ENCODE measurements at regions not wholly inside any gene's neighbourhood (a gene's known extent, or its start where the extent isn't known, plus 50 kb on each side); places are given as distances from the start of the nearest gene placed in this dataset.
"Not testable (repeated sequence)": the region's sequence is repeated elsewhere in the genome, so short reads cannot be mapped to it uniquely, and the experiment has no call there.

DNA sequence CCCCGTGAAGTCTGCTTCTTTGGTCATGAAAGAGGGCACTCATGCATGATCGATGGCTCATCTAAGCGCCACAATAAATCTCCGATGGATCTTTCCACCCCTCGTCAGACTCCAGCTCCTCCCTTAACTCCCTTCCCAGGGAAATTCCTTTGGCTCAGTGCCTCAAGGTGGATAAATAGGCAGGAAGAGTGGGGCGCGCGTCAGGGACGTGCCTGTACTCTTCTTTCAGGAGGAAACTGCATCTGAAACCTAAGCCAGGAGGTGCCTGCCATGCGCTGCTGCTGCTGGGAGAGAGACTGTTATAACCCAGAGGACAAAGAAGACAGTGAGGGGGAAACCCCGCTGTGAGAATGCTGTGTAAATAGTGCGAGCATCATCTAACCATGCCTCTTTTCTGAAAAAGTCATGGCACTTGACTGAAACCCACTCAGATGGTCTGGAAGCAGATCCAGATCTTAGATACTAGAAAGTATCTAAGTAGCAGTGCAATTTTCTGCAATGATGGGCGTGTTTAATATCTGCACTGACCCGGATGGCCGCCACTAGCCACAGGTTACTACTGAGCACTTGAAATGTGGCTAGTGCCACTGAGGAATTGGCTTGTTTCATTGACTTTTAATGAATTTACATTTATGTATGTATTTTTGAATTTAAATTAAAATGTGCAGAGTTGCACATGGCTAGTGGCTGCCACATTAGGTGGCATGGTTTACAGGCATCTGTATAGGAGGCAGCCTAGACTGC is 120.3 kb upstream of the BASP1 start:
- TF ChIP-seq, protein P1, sequence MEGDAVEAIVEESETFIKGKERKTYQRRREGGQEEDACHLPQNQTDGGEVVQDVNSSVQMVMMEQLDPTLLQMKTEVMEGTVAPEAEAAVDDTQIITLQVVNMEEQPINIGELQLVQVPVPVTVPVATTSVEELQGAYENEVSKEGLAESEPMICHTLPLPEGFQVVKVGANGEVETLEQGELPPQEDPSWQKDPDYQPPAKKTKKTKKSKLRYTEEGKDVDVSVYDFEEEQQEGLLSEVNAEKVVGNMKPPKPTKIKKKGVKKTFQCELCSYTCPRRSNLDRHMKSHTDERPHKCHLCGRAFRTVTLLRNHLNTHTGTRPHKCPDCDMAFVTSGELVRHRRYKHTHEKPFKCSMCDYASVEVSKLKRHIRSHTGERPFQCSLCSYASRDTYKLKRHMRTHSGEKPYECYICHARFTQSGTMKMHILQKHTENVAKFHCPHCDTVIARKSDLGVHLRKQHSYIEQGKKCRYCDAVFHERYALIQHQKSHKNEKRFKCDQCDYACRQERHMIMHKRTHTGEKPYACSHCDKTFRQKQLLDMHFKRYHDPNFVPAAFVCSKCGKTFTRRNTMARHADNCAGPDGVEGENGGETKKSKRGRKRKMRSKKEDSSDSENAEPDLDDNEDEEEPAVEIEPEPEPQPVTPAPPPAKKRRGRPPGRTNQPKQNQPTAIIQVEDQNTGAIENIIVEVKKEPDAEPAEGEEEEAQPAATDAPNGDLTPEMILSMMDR (IDR thresholded peaks at IDR 0.05; ENCODE audit: low read depth, low read length, missing control alignments): no peak
- no peak overlapping the region for H3K4me3 ChIP-seq (ENCODE audit: low read depth, low read length)
- no peak for DNase-seq (ENCODE audit: low read depth)

DNA sequence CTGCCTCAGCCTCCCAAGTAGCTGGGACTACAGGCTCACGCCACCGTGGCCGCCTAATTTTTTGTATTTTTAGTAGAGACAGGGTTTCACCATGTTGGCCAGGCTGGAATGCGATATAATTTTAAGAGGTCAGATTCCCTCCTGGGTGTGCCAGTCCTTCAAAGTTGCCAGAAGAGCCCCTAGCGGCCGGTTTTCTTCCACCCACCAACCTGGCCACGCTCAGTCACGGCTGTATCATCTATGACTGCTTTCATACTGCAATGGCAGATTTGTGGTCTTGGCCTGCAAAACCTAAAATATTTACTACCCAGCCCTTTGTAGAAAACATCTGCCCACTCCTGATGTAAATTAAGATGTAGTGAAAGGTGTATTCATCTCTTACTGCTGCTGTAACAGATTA is 117.5 kb upstream of the BASP1 start:
- TF ChIP-seq, protein P1 (IDR thresholded peaks at IDR 0.05; ENCODE audit: low read depth, low read length, missing control alignments): no peak
- no peak overlapping the region for H3K4me3 ChIP-seq (ENCODE audit: low read depth, low read length)
- no peak for DNase-seq (ENCODE audit: low read depth)

DNA sequence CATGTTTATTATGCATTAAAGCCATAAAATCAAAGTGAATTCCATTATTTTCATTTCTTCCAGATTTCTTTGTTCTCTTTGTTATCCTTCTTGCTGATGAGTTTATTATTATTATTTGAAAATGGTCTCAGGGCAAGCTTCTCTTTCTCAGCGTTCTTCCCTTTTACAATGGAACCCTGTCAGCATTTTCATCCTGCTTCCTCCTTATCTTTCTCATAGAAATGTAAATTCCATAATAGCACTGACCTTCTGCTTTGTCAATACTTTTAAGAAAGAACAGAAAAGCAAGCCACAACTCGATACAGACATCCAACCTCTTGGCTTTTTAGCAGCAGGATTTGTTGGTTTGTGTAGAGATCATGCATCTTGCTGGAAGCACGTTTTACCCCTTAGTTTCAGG is 114.0 kb upstream of the BASP1 start:
- TF ChIP-seq, protein P1 (IDR thresholded peaks at IDR 0.05; ENCODE audit: low read depth, low read length, missing control alignments): no peak

DNA sequence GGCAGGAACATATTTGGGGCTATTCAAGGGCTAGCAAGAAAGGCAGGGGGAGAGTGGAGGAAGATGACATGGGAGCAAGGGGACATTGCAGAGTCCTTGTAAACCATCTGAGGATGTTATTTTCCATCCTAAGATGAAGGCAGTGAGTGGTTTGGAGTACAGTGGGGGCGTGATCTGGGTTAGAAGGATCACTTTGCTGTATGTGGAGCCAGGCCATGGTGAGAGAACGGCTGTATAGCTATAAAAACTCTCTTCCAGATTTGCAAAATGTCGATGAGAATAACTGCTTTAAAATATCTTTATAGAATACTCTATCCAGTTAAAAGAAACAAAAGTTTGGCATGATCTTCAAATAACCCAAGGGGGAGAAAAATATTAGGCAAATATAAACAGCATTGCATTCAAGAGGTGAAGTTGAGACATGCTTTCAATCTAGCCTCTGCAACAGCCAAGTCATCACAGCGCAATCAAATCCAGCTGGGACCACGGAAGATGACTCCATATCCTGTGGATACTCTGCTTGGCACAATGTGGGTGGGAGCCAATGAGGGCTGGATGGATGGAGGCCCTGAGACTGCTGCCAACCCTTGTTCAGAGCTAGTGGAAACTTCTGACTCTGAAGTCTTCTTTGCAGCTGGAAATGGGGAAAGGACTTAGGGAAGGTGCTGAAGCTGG is 111.5 kb upstream of the BASP1 start:
- TF ChIP-seq, protein P1 (IDR thresholded peaks at IDR 0.05; ENCODE audit: low read depth, low read length, missing control alignments): no peak
- no peak for DNase-seq (ENCODE audit: low read depth)
- no peak overlapping the region for H3K4me3 ChIP-seq (ENCODE audit: low read depth, low read length)

More for the DNA sequence above, 114.0 kb upstream of the BASP1 start:
- DNase-seq (ENCODE audit: low read depth): no peak
- H3K4me3 ChIP-seq (ENCODE audit: low read depth, low read length): no peak overlapping the region

DNA sequence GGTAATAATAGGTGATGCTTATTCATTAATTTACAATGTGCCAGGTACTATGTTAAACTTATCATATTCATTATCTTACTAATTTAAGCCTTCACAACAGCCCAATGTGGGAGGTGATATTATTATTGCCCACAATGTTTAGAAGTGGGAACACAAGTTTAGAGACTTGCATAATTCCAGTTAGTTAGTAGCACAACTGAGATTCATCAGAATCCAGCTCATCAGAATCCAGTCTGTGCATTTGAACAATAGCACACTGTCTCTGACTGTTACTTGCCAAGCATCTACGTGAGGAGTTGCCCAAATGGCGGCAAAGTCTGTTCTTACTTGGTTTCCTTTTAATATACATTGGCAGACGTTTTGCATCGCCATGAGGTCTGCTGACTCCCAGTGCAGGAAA is 110.9 kb upstream of the BASP1 start:
- no peak for DNase-seq (ENCODE audit: low read depth)
- H3K4me3 ChIP-seq (ENCODE audit: low read depth, low read length): no peak overlapping the region
- TF ChIP-seq, protein P1 (IDR thresholded peaks at IDR 0.05; ENCODE audit: low read depth, low read length, missing control alignments): no peak

DNA sequence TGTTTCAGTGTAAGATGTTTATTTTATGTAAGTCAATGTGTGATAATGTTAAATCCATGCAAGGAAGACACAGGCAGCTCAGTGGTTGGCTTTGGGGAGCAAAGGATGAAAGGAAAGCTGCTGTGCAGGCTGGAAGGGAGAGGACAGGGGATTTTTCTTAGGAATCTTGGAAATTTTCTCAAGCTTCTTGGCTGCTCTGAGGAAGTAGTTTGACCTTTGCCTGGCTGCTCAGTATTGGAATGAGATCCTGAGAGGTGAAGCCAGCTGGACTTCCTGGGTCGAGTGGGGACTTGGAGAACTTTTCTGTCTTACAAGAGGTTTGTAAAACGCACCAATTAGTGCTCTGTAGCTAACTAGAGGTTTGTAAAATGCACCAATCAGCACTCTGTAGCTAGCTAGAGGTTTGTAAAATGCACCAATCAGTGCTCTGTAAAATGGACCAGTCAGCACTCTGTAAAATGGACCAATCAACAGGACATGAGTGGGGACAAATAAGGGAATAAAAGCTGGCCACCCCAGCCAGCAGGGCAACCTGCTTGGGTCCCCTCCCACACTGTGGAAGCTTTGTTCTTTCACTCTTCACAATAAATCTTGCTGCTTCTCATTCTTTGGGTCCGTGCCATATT is 105.2 kb upstream of the BASP1 start:
- DNase-seq (ENCODE audit: low read depth); H3K4me3 ChIP-seq (ENCODE audit: low read depth, low read length): not testable (repeated sequence)

DNA sequence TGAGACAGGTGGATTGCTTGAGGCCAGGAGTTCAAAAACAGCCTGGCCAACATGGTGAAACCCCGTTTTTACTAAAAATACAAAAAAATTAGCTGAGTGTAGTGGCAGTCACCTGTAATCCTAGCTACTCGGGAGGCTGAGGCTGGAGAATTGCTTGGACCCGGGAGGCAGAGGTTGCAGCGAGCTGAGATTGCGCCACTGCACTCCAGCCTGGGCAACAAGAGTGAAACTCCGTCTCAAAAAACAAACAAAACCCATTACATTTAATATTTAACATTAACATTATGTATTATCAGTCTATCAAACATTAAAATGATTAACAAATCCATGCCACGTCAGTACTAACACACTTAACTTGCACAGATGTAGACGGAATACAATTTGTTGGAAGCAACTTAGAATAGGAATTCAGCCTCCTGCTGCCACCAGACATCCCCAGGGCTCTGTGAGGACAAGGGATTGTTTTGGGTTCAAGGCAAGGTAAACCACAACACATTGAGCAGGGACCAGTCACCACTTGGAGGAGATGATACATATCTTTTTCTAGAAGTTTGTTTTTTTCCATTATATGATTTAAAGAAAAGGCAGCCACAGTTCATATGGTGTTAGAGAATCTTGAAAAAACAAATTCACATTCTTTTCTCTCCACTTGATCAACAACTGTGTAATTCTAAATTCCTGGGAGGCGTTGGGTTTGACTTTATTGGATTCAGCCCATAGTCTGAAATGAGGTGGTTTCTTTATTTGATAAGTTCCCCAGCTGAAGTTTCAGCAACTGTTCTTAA is 104.1 kb upstream of the BASP1 start:
- no peak for DNase-seq (ENCODE audit: low read depth)
- H3K4me3 ChIP-seq (ENCODE audit: low read depth, low read length): no peak overlapping the region
- TF ChIP-seq, protein P1 (IDR thresholded peaks at IDR 0.05; ENCODE audit: low read depth, low read length, missing control alignments): no peak

All from GM12864 (cell line).